AG08396 (cell line): ENCODE measurements at regions not wholly inside any gene's neighbourhood (a gene's known extent, or its start where the extent isn't known, plus 50 kb on each side); places are given as distances from the start of the nearest gene placed in this dataset.

Experiments
- DNase-seq: peaks from one replicate; pipeline ENCODE4 v3.0.0; 2012; ENCODE audit warnings: low spot score, mixed read lengths

GRCh38 chr1:238272145-238272544, 381.4 kb upstream of the ZP4 start:
- DNase-seq = no peak

- DNase-seq = no peak
These were observed 375.1 kb upstream of the ZP4 start for GRCh38 chr1:238265866-238266265.

- DNase-seq = no peak
These were observed 374.2 kb upstream of the ZP4 start for GRCh38 chr1:238264951-238265350.

- DNase-seq = no peak
These were observed 367.8 kb upstream of the ZP4 start for GRCh38 chr1:238258510-238258909.

- no peak for DNase-seq
These were observed 366.4 kb upstream of the ZP4 start for GRCh38 chr1:238257018-238257621.

- no peak for DNase-seq
These were observed 364.2 kb upstream of the ZP4 start for GRCh38 chr1:238254935-238255334.

GRCh38 chr1:238252033-238252802, 361.5 kb upstream of the ZP4 start:
- peak; percentile 6 for DNase-seq

GRCh38 chr1:238248356-238248755, 357.6 kb upstream of the ZP4 start:
- no peak for DNase-seq

GRCh38 chr1:238242181-238242580, 351.5 kb upstream of the ZP4 start:
- DNase-seq = no peak

- no peak for DNase-seq
These were observed 350.9 kb upstream of the ZP4 start for GRCh38 chr1:238241607-238242006.

GRCh38 chr1:238239343-238239742, 348.6 kb upstream of the ZP4 start:
- DNase-seq = no peak

GRCh38 chr1:238233966-238234365, 343.2 kb upstream of the ZP4 start:
- DNase-seq = no peak

GRCh38 chr1:238232084-238232710, 341.5 kb upstream of the ZP4 start:
- DNase-seq = no peak

GRCh38 chr1:238226810-238227209, 336.1 kb upstream of the ZP4 start:
- DNase-seq = no peak

GRCh38 chr1:238223076-238223640, 332.4 kb upstream of the ZP4 start:
- no peak for DNase-seq

- DNase-seq = no peak
These were observed 331.0 kb upstream of the ZP4 start for GRCh38 chr1:238221738-238222137.

- DNase-seq = no peak
These were observed 323.7 kb upstream of the ZP4 start for GRCh38 chr1:238214449-238214848.

- no peak for DNase-seq
These were observed 314.4 kb upstream of the ZP4 start for GRCh38 chr1:238205045-238205662.

GRCh38 chr1:238201992-238202391, 311.3 kb upstream of the ZP4 start:
- no peak for DNase-seq

GRCh38 chr1:238199325-238199724, 308.6 kb upstream of the ZP4 start:
- DNase-seq = no peak

GRCh38 chr1:238196516-238196915, 305.8 kb upstream of the ZP4 start:
- DNase-seq = no peak

GRCh38 chr1:238191170-238191569, 300.4 kb upstream of the ZP4 start:
- DNase-seq = no peak

- DNase-seq = no peak
These were observed 296.8 kb upstream of the ZP4 start for GRCh38 chr1:238187575-238187949.
